GM10266 (cell line): ENCODE measurements at regions not wholly inside any gene's neighbourhood (a gene's known extent, or its start where the extent isn't known, plus 50 kb on each side); places are given as distances from the start of the nearest gene placed in this dataset.

Experiments
- DNase-seq: peaks from one replicate; pipeline ENCODE4 v3.0.0; 2012; ENCODE audit errors: extremely low spot score
- TF ChIP-seq, protein P1 (sequence below): IDR thresholded peaks from 2 replicates; pipeline ENCODE4 v1.5.1; 2012; ENCODE audit warnings: mild to moderate bottlenecking, low read depth; ENCODE audit not compliant: control insufficient read depth, insufficient read depth; ENCODE audit errors: missing control alignments

DNA sequence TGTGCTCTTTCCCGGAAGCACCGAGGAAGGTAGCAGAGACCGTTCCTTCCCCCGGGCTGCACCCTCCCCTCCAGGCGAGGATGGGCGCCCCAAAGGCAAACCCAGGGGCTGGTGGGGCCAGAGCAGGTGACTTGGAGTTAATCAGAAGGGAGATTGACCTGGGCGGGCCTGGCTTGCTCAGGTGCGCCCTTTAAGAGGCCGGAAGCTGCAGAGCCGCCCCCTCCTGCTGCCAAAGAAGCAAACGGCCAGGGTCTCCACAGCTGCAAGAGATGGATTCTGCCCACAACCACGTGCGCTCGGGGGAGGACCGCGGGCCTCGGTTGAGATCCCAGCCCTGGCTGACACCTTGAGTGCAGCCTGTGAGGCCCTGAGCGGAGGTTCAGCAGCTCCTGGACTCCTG, 218.2 kb upstream of the NAALADL2 start:
- no peak for DNase-seq
- TF ChIP-seq, protein P1, sequence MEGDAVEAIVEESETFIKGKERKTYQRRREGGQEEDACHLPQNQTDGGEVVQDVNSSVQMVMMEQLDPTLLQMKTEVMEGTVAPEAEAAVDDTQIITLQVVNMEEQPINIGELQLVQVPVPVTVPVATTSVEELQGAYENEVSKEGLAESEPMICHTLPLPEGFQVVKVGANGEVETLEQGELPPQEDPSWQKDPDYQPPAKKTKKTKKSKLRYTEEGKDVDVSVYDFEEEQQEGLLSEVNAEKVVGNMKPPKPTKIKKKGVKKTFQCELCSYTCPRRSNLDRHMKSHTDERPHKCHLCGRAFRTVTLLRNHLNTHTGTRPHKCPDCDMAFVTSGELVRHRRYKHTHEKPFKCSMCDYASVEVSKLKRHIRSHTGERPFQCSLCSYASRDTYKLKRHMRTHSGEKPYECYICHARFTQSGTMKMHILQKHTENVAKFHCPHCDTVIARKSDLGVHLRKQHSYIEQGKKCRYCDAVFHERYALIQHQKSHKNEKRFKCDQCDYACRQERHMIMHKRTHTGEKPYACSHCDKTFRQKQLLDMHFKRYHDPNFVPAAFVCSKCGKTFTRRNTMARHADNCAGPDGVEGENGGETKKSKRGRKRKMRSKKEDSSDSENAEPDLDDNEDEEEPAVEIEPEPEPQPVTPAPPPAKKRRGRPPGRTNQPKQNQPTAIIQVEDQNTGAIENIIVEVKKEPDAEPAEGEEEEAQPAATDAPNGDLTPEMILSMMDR, result no peak

- TF ChIP-seq, protein P1, result no peak
- no peak for DNase-seq
Measured at GRCh38 chr3:174644287-174644686, 214.8 kb upstream of the NAALADL2 start.

GRCh38 chr3:174651951-174652350, 207.2 kb upstream of the NAALADL2 start:
- DNase-seq, result no peak
- TF ChIP-seq, protein P1, result no peak

- TF ChIP-seq, protein P1, result no peak
- no peak for DNase-seq
Measured at GRCh38 chr3:174659511-174659910, 199.6 kb upstream of the NAALADL2 start.

GRCh38 chr3:174662653-174663052, 196.5 kb upstream of the NAALADL2 start:
- TF ChIP-seq, protein P1, result no peak
- no peak for DNase-seq

DNA sequence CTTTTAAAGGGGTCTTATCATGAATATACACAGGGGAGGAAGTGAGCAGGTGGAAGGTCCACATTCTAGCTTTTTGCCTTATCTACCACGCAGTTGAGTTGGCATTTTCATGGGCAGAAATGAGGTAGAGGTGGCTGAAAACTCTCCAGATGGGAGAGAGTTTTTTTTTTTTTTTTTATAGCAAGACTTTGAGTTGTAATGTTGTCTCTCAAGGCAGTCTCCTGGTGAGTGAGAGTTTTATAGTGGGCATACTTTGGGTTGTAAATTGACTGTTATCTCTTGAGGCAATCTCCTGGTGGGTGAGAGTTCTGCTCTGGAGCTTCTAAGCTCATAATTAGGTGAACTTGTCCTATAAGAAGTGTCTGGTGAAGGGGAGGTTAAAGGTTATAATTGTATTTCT, 191.7 kb upstream of the NAALADL2 start:
- TF ChIP-seq, protein P1, result no peak
- no peak for DNase-seq

- no peak for DNase-seq
- TF ChIP-seq, protein P1, result no peak
Measured at GRCh38 chr3:174675406-174675805, 183.7 kb upstream of the NAALADL2 start.
